ENCODE measurements at regions not wholly inside any gene's neighbourhood (a gene's known extent, or its start where the extent isn't known, plus 50 kb on each side); places are given as distances from the start of the nearest gene placed in this dataset.
"Not testable (repeated sequence)": the region's sequence is repeated elsewhere in the genome, so short reads cannot be mapped to it uniquely, and the experiment has no call there.

GRCh38 chr17:68097161-68097805, 61.7 kb downstream of the KPNA2 start:
- DNase-seq = no peak

DNA sequence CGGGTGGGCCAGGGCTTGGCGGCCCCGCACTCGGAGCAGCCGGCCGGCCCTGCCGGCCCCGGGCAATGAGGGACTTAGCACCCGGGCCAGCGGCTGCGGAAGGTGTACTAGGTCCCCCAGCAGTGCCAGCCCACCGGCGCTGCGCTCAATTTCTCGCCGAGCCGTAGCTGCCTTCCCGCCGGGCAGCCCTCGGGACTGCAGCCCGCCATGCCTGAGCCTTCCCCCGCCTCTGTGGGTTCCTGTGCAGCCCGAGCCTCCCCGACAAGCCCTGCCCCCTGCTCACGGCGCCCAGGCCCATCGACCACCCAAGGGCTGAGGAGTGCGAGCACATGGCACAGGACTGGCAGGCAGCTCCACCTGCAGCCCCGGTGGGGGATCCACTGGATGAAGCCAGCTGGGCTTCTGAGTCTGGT, 63.8 kb downstream of the KPNA2 start:
- not testable (repeated sequence) for DNase-seq

DNA sequence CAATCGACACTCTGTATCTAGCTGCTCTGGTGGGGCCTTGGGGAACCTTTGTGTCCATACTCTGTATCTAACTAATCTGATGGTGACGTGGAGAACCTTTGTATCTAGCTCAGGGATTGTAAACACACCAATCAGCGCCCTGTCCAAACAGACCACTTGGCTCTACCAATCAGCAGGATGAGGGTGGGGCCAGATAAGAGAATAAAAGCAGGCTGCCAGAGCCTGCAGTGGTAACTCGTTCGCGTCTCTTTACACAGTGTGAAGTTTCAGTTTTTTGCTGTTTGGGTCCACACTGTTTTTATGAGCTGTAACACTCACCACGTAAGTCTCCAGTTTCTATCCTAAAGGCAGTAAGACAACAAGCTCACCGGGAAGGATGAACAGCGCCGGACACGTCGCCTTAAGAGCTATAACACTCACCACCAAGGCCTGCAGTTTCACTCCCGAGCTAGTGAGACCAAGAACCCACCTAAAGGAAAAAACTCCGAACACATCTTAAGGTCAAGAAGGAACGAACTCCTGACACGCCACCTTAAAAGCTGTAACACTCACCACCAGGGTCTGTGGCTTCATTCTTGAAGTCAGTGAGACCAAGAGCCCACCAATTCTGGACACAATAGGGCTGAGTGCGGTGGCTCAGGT, 64.6 kb downstream of the KPNA2 start:
- no peak for DNase-seq

DNA sequence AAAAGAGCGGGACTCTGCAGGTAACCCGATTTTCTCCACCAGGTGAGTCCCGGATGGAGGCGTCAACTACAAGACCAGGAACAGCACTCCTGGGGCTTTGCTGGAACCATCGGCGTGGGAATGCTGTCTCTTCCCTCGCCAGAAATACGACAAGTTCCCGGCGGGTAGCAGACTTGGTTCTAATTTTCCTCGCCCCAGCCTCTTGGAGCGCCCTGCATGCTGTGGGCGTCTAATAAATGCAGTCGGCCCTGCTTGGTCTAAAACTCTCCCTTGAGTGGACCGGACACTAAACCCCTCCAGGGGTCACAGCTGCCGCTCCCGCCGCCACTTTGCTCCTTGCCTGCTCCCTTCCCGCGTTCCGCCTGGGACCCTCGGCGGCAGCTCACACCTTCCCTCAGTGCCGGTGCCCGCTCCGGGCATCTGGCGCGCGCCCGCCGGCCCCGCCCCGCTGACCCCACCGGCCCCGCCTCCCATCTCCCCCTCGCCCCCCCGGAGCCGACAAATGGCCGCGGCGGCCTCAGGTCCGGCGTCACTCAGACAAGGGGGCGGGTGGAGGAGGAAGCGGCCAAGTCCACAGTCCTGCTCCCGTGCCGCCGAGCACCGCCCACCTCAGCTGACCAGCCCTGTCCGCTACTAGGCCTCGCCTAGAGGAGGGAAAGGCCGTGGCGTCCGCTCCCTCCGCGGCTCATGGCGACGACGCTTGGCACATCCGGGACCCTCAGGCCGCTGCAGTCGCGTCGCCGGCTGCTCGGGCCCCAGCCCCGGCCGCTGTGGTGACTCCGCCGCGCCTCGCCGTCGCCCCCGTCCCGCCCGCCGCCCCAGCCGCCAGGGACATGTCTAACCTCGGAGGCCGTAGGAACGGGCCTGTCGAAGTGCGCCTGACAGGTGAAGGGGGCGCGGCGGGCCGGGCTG, 65.8 kb downstream of the KPNA2 start:
- DNase-seq = peak; percentile 63

GRCh38 chr17:68101987-68102314, 66.4 kb downstream of the KPNA2 start:
- no peak for DNase-seq

GRCh38 chr17:68102318-68102758, 66.8 kb downstream of the KPNA2 start:
- peak; percentile 49 for DNase-seq

DNA sequence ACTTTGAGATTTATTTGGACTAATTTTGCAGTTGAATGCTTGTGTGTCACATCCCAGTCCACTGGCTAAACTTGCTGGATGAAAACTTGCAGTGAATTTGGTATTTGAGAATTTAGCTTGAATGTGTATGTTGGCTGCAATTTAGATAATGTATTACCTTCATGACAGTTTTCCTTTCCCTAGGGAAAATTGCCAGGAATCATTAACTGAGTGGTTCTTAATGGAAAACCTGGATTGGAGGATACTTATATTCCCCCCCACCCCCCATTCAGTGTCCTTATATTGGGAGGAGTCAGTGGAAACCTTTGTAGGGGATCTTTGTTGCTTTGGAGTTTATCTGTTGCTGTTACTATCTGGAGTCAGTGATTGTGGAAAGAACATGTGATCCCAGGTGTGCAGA, 67.6 kb downstream of the KPNA2 start:
- no peak for DNase-seq

DNA sequence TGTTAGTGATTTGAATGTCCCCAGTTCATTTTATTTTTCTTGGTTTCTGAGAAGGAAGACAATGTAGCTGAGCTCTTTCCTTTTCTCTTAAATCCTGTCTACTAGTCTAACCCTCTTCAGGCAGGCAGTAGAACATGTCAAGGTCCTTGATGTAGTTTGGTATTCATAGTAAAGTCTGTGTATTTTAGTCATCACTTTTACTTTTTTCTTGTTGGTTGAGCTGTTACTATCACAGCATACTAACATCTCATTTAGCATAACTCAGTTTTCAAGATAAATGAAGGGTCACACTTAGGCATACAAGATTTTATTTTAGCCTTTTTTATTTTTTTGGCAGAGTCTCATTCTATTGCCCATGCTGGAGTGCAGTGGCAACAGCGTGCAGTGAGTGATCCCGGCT, 70.5 kb downstream of the KPNA2 start:
- DNase-seq = no peak

GRCh38 chr17:68107373-68107772, 71.8 kb downstream of the KPNA2 start:
- no peak for DNase-seq

DNA sequence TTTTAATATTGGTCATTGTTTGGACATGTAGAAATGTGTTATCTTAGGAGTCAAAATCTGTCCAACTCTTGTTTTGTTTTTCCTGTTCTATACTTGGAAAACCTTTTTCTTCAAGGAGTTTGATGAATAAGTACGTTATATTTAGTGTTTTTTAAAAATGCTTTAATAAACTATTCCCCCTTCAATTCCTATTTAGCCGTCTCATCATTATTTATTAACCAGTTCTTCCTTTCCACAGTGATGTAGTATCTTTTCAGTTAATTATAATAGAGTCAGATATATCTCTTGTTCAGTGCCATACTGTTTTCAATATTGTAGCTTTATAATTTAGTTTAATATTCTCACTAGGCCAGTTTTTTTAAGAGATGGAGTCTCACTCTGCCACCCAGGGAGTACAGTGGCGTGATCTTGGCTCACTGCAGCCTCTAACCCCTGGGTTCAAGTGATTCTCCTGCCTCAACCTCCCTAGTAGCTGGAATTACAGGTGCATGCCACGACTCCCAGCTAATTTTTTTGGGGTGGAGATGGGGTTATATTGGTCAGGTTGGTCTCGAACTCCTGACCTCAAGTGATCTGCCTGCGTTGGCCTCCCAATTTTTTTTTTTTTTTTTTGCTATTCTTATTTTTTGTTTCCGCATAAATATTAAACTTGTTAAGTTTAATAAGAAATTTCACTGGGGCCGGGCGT, 72.9 kb downstream of the KPNA2 start:
- no peak for DNase-seq

GRCh38 chr17:68109404-68109803, 73.9 kb downstream of the KPNA2 start:
- DNase-seq = not testable (repeated sequence)

DNA sequence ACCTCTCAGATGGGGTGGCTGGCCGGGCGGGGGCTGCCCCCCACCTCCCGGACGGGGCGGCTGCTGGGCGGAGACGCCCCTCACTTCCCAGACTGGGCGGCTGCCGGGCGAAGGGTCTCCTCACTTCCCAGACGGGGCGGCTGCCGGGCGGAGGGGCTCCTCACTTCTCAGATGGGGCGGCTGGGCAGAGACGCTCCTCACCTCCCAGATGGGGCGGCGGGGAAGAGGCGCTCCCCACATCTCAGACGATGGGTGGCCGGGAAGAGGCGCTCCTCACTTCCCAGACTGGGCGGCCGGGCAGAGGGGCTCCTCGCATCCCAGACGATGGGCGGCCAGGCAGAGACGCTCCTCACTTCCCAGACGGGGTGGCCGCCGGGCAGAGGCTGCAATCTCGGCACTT, 80.7 kb downstream of the KPNA2 start:
- DNase-seq = not testable (repeated sequence)

DNA sequence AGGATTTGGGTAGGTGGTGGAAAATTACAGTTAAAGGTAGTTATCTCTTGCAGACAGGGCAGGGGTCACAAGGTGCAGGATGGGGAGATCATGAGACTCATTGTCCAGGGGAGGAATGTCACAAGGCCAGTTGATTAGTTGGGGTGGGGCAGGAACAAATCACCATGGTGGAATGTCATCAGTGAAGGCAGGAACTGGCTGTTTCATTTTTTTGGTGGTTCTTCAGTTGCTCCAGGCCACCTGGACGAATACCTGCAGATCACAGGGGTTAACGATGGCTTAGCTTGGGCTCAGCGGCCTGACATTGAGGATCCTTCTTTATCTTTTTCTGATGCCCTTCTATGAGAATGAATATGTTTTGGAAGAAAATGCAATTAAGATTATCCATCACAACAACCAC, 87.1 kb downstream of the KPNA2 start:
- no peak for DNase-seq

GRCh38 chr17:68125111-68125870, 89.8 kb downstream of the KPNA2 start:
- no peak for DNase-seq

- DNase-seq = no peak
Measured at GRCh38 chr17:68127914-68128313, 92.4 kb downstream of the KPNA2 start.

DNA sequence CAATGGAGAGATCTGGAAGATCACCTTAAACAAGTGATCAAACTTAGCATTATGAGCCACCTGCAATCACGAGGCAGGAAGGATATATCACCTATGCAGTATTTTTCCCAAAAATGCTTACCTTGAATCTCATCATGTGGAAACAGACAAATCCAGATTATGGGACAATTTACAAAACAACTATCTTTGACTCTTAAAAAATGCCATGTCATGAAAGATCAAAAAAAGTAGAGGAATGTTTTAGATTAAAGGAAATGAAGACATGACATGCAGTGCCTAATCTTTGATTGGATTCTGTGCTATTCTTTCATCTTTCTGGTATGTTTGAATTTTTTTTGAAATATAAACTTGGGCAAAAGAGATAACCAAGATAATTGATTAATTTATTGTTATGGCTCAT, 95.9 kb downstream of the KPNA2 start:
- no peak for DNase-seq

- no peak for DNase-seq
Measured at GRCh38 chr17:68133346-68134045, 98.0 kb downstream of the KPNA2 start.

GRCh38 chr17:68134046-68134637, 98.6 kb downstream of the KPNA2 start:
- DNase-seq = no peak

GRCh38 chr17:68134731-68135130, 99.2 kb downstream of the KPNA2 start:
- no peak for DNase-seq

GRCh38 chr17:68135141-68135887, 99.8 kb downstream of the KPNA2 start:
- no peak for DNase-seq

DNA sequence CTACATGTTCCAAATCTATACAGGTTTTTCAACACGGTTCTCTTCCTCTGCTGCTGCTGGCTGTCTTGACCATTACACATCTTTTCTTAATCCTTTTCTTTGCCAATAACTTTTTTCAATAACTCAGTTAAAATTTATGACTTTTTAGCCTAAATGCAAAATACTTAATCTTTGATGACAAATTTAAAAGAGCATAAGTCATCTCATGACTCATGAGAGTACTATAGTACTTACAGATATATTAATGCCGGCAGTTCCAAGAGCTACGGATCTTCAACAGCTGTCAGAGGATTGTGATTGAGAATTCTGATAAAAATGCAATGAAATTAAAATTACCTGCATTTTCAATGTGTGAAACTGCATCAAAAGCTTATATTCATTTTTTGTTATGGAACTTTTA, 105.5 kb downstream of the KPNA2 start:
- no peak for DNase-seq

Data from CD4-positive, alpha-beta T cell treated with Interleukin-17A for 4 hours (primary cell).